ENCODE measurements at regions not wholly inside any gene's neighbourhood (a gene's known extent, or its start where the extent isn't known, plus 50 kb on each side); places are given as distances from the start of the nearest gene placed in this dataset.

- no peak for TF ChIP-seq CTCF (IDR thresholded peaks at IDR 0.05; ENCODE audit: low read depth, low read length)
- CTCF ChIA-PET: interaction anchor here (0.7 kb wide), 1 partner anchor 14 kb away, joined by 7 read pairs; no protein-coding TSS in a partner anchor
- Histone ChIP-seq H3K4me3 (ENCODE audit: low read depth, low read length) (no peak overlapping the region), H3K9me3 (ENCODE audit: control insufficient read depth, insufficient read depth, low read length) (no peaks in the 10 kb centered on the region), H3K27ac (ENCODE audit: low read depth, low read length) (no peak overlapping the region), H3K27me3 (ENCODE audit: control insufficient read depth, insufficient read depth, low read length) (no peaks in the 10 kb centered on the region)
- POLR2A ChIA-PET: no interaction called here
- DNase-seq (ENCODE audit: low read depth, low spot score): no peak
These were observed 443.0 kb downstream of the COL12A1 start for GRCh38 chr6:74762841-74763240.

- Histone ChIP-seq H3K27me3 (ENCODE audit: control insufficient read depth, insufficient read depth, low read length) (no peaks in the 10 kb centered on the region), H3K9me3 (ENCODE audit: control insufficient read depth, insufficient read depth, low read length) (peaks cover 2% of the 10 kb centered on the region; the same call in 1 of the 2 replicates), H3K27ac (ENCODE audit: low read depth, low read length) (no peak overlapping the region), H3K4me3 (ENCODE audit: low read depth, low read length) (no peak overlapping the region)
- no peak for DNase-seq (ENCODE audit: low read depth, low spot score)
- POLR2A ChIA-PET: no interaction called here
- no peak for TF ChIP-seq CTCF (IDR thresholded peaks at IDR 0.05; ENCODE audit: low read depth, low read length)
- CTCF ChIA-PET: no interaction called here
These were observed 448.0 kb downstream of the COL12A1 start for GRCh38 chr6:74757813-74758212.

GRCh38 chr6:74756923-74757322 lies 448.9 kb downstream of the COL12A1 start:
- DNase-seq (ENCODE audit: low read depth, low spot score): no peak
- Histone ChIP-seq H3K4me3 (ENCODE audit: low read depth, low read length) (no peak overlapping the region), H3K9me3 (ENCODE audit: control insufficient read depth, insufficient read depth, low read length) (peaks cover 2% of the 10 kb centered on the region; the same call in 1 of the 2 replicates), H3K27ac (ENCODE audit: low read depth, low read length) (no peak overlapping the region), H3K27me3 (ENCODE audit: control insufficient read depth, insufficient read depth, low read length) (no peaks in the 10 kb centered on the region)
- ChIA-PET CTCF (no interaction called here), POLR2A (no interaction called here)
- TF ChIP-seq CTCF (IDR thresholded peaks at IDR 0.05; ENCODE audit: low read depth, low read length): no peak

GRCh38 chr6:74755778-74756177 lies 450.1 kb downstream of the COL12A1 start:
- Histone ChIP-seq H3K27ac (ENCODE audit: low read depth, low read length) (no peak overlapping the region), H3K9me3 (ENCODE audit: control insufficient read depth, insufficient read depth, low read length) (peaks cover 2% of the 10 kb centered on the region; the same call in 1 of the 2 replicates), H3K27me3 (ENCODE audit: control insufficient read depth, insufficient read depth, low read length) (no peaks in the 10 kb centered on the region), H3K4me3 (ENCODE audit: low read depth, low read length) (no peak overlapping the region)
- ChIA-PET POLR2A (no interaction called here), CTCF (no interaction called here)
- TF ChIP-seq CTCF (IDR thresholded peaks at IDR 0.05; ENCODE audit: low read depth, low read length): no peak
- no peak for DNase-seq (ENCODE audit: low read depth, low spot score)

- ChIA-PET CTCF (no interaction called here), POLR2A (no interaction called here)
- Histone ChIP-seq H3K27me3 (ENCODE audit: control insufficient read depth, insufficient read depth, low read length) (no peaks in the 10 kb centered on the region), H3K4me3 (ENCODE audit: low read depth, low read length) (no peak overlapping the region), H3K27ac (ENCODE audit: low read depth, low read length) (no peak overlapping the region), H3K9me3 (ENCODE audit: control insufficient read depth, insufficient read depth, low read length) (peaks cover 2% of the 10 kb centered on the region; the same call in 1 of the 2 replicates)
- no peak for DNase-seq (ENCODE audit: low read depth, low spot score)
- TF ChIP-seq CTCF (IDR thresholded peaks at IDR 0.05; ENCODE audit: low read depth, low read length): no peak
These were observed 450.7 kb downstream of the COL12A1 start for GRCh38 chr6:74755196-74755595.

Measured in AG04450 (cell line).